ENCODE measurements at regions not wholly inside any gene's neighbourhood (a gene's known extent, or its start where the extent isn't known, plus 50 kb on each side); places are given as distances from the start of the nearest gene placed in this dataset.

GRCh38 chr2:49714454-49714853, 560.1 kb upstream of the FSHR start:
- TF ChIP-seq POLR2A (IDR thresholded peaks at IDR 0.05) = no peak
- TF ChIP-seq, protein P1, sequence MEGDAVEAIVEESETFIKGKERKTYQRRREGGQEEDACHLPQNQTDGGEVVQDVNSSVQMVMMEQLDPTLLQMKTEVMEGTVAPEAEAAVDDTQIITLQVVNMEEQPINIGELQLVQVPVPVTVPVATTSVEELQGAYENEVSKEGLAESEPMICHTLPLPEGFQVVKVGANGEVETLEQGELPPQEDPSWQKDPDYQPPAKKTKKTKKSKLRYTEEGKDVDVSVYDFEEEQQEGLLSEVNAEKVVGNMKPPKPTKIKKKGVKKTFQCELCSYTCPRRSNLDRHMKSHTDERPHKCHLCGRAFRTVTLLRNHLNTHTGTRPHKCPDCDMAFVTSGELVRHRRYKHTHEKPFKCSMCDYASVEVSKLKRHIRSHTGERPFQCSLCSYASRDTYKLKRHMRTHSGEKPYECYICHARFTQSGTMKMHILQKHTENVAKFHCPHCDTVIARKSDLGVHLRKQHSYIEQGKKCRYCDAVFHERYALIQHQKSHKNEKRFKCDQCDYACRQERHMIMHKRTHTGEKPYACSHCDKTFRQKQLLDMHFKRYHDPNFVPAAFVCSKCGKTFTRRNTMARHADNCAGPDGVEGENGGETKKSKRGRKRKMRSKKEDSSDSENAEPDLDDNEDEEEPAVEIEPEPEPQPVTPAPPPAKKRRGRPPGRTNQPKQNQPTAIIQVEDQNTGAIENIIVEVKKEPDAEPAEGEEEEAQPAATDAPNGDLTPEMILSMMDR (IDR thresholded peaks at IDR 0.05) = no peak

Measured in ovary (tissue), 3 donors.